ENCODE measurements at regions not wholly inside any gene's neighbourhood (a gene's known extent, or its start where the extent isn't known, plus 50 kb on each side); places are given as distances from the start of the nearest gene placed in this dataset.

DNA sequence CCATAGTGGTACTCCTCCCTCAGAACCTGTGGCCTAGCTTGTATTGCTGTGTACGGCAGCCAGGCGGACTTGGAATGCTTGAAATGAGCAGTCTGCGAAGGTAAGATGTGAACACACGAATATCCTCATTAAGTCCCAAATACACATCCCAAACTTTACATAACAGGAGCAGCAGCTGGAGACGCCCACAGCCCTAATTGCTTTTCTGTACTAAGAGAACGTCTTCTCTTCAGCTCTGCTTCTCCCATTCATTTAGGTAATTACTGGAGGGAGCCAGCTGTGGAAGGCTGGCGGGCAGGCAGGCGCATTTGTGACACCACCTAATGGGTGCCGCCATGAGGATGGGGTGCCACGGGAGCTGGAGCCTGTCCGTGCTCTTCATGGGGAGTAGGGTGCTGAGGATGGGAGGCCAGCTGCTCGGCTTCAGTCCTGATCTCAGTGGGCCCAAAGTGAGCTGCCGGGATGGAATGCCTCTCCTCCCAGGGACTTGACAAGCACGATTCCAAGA is 66.6 kb upstream of the POU3F1 start:
- DNase-seq (ENCODE audit: low read depth), result no peak

DNA sequence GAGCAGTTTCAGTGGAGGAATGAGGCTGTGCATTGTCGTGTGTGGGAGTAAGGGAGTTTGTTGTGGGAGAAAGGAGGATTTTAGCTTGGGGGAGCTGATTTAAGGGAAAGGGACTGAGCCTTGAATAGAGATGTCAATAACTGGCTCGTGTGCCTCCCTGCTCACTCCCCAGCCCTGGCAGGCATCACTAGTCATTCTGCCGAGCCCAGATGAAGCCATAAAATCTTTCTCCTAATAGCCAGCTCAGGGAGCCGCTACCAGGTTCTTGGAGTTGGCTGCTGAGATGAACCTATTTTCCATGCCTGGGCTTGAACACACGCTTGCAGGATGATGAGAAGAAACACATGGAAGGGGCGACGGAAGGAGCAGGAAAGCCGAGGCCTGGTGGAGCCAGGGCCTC is 65.0 kb upstream of the POU3F1 start:
- DNase-seq (ENCODE audit: low read depth), result no peak

DNA sequence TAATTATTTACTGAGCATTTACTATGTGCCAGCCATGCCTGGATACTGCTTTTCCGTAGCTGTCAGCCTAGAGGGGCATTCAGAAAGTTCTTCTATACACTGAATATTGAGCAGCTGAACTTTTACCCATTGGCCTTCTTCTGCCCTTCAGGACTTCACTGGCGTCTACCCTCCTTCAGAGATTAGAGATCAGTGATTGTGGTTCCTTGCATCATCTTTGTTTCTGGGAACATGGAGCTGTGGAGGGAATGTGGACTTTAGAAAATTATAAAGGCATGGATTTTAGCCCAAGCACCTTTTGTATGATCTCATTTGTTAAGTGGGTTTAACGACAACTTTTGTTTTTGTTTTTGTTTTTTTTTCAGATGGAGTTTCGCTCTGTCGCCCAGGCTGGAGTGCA is 58.7 kb upstream of the POU3F1 start:
- DNase-seq (ENCODE audit: low read depth), result no peak

DNA sequence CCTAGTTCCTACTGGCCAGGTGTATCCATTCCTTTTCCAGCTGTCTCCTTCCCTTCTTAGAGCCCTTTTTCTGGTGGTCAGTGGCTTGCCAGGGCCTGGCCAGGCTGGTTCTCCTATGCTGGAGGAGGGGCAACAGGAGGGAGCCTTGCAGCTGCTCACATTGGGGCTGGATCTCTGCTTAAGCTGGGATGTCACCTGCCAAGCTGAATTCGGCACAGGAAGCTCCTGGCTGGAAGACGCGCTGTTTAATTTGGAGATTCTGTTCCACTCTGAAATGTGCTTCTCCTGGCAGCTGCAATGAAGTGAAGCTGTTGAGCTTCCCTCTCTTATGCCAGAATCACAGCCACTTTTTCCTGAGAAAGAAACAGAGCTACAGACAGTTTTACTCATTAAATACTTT is 56.0 kb upstream of the POU3F1 start:
- DNase-seq (ENCODE audit: low read depth), result no peak

DNA sequence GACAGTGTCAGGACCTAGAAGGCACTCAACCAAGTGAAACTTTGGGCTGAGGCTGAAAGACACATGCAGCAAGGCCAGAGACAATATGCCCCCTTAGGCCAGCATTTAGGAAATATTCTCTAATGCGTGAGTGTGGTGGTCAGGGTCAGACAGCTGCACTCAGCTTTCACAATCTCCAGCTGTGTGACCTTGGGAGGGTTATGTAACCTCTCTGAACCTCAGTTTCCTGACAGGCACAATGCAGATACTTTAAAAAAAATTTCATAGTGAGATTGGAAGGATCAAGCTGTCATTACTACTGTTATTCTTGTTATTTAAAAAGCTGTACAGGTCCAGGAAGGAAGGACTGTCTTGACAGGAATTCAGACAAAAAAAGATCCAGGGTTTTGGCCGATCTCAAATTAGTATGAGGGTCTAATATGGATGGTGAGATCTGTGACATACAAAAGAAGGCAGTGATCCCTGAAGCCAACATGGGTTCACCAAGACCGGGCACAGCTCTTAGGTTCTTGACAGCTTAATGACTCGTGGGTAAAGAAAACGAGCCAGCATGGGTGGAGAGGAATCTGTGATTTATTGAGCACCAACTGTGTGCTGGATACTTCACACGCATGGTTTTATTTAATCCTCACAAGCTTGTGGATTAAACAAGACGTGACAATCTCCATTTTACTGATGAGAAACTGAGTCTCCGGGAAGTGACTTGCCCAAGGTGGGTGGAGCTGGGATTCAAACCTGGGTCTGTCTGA is 54.6 kb upstream of the POU3F1 start:
- DNase-seq (ENCODE audit: low read depth), result no peak

DNA sequence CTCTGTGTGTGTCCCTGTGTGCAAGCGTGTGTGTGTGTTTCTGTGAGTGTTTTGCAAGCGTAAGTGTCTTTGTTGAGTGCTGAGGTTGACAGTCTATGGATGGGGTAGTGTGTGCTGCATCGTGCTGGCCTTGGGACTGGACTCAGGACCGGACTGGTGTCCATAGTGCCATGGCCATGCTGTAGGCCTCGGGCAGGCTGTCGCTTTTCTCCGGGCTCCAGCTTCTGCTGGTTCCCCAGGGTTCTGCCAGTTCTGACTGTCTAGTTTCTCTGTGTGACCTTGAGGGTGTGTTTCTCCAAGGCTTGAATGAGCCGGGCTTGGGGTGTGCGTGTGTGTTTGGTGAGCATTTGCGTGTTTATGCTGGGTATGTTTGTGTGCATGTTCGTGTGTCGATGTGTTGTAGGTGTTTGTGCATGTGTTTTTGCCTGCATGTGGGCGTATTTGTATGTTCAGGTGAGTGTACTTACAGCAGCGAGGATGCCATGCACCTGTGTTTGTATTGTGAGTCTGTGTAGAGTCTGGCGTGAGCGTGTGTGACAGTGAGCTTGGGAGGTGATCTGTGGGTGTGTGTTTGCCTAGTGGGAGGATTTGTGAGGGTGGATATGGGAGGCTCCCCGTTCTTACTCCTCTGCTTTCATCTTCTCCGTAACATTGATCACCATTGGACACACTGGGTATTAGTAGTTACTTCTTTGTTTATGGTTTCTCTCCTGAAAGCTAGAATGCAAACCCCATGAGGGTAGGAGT is 51.7 kb upstream of the POU3F1 start:
- no peak for DNase-seq (ENCODE audit: low read depth)

DNA sequence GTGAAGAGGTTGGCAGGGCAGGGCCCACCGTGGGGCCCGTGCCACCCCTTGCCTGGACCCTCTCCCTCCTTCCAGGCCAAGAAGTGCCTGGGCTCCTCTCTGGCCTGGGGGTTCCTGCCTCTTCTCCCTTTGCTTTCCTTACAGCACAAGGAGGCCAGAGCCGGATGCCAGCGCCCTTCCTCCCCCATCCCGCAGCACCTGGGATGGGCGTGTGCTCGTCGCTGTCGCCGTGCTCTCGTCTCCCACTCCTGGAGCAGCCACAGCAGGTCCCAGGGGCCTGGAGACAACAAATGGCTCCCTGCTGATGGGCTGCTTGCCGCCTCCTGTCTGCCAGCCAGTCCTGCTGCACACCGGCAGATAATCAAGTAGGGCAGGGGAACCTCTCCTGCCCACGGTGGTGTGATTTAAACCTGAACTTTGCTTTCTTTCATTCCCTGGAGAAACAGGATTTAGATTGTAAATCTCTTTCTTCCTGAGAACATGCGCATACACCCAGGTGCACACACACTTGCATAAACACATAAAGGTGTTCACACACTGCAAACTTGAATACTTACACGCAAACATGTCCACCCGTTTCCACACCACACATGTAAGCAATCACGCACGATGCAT is 50.8 kb upstream of the POU3F1 start:
- no peak for DNase-seq (ENCODE audit: low read depth)

Measured in T-helper 22 cell (primary cell).